KMS-11 (cell line): ENCODE measurements at regions not wholly inside any gene's neighbourhood (a gene's known extent, or its start where the extent isn't known, plus 50 kb on each side); places are given as distances from the start of the nearest gene placed in this dataset.

Source experiments
- H2AFZ ChIP-seq: fragments of 200-600 bp; sonication (generic); 2 replicates; pipeline ENCODE4 v1.6.1; 2016; ENCODE audit warnings: antibody characterized with exemption, mixed run types, low read depth
- H3K27ac ChIP-seq: fragments of 200-600 bp; sonication (generic); 2 replicates; pipeline ENCODE4 v1.6.1; 2016; ENCODE audit warnings: mild to moderate bottlenecking, mixed run types
- H3K27me3 ChIP-seq: fragments of 200-600 bp; sonication (generic); 2 replicates; pipeline ENCODE4 v1.6.1; 2017; ENCODE audit warnings: mild to moderate bottlenecking, low read depth, mixed run types, moderate library complexity; ENCODE audit not compliant: insufficient read depth
- H3K36me3 ChIP-seq: fragments of 200-600 bp; sonication (generic); 2 replicates; pipeline ENCODE4 v1.6.1; 2017; ENCODE audit warnings: mild to moderate bottlenecking, mixed run types; ENCODE audit not compliant: insufficient read depth
- H3K4me1 ChIP-seq: fragments of 200-600 bp; sonication (generic); 2 replicates; pipeline ENCODE4 v1.6.1; 2016; ENCODE audit warnings: mild to moderate bottlenecking, low read depth, mixed run types; ENCODE audit not compliant: poor library complexity, severe bottlenecking
- H3K4me2 ChIP-seq: fragments of 200-600 bp; sonication (generic); 2 replicates; pipeline ENCODE4 v1.7.0; 2016; ENCODE audit warnings: mild to moderate bottlenecking, mixed run types
- H3K4me3 ChIP-seq: fragments of 200-600 bp; sonication (generic); IDR thresholded peaks from 2 replicates; pipeline ENCODE4 v1.6.1; 2017; ENCODE audit warnings: low read depth, low read length, mixed read lengths; ENCODE audit not compliant: insufficient read depth
- H3K79me2 ChIP-seq: fragments of 200-600 bp; sonication (generic); 2 replicates; pipeline ENCODE4 v1.6.1; 2016; ENCODE audit warnings: low read depth, mixed run types; ENCODE audit not compliant: insufficient read depth
- H3K9ac ChIP-seq: fragments of 200-600 bp; sonication (generic); 2 replicates; pipeline ENCODE4 v1.6.1; 2016; ENCODE audit warnings: mild to moderate bottlenecking, mixed run types
- H4K20me1 ChIP-seq: fragments of 200-600 bp; sonication (generic); 2 replicates; pipeline ENCODE4 v1.6.1; 2016; ENCODE audit warnings: mild to moderate bottlenecking, mixed run types; ENCODE audit not compliant: insufficient read depth
- TF ChIP-seq, protein P1 (sequence below): fragments of 200-600 bp; sonication (generic); conservative IDR thresholded peaks from 2 replicates; pipeline ENCODE4 v1.6.1; 2017; ENCODE audit warnings: low read depth, mild to moderate bottlenecking, antibody characterized with exemption, low read length, moderate library complexity, mixed read lengths

DNA sequence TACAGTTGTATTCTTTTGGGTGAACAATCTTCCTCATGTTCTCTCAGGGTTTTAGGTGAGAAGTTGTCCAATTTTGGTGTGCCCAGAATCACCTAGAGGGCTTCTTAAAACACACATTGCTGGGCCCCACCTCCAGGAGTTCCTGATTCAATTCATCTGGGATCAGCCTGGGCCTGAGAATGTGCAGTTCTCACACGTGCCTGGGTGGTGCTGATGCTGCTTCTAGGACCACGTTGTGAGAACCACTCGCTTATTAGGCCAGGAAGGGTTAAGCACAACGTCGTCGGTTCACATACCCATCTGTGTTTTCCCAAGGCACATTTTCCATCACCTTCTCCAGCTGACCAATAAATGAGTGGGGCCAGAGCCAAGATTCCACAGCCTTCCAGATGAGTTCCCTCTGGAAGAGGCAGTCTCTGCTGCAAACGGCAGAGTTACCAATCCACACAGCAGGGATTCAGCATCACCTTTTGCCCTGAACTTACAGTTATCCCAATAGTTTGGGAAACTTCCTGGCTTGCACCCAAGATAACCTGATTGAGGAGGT lies 277.7 kb upstream of the HNRNPA3 start:
- H3K36me3 ChIP-seq = no peaks in the 10 kb centered on the region
- no peaks in the 10 kb centered on the region for H4K20me1 ChIP-seq
- no peak overlapping the region for H3K27ac ChIP-seq
- no peak overlapping the region for H3K4me3 ChIP-seq
- H3K27me3 ChIP-seq = no peaks in the 10 kb centered on the region
- H3K4me1 ChIP-seq = peaks cover 75% of the 10 kb centered on the region
- H3K4me2 ChIP-seq = no peak overlapping the region
- no peak overlapping the region for H3K9ac ChIP-seq
- H2AFZ ChIP-seq = no peak overlapping the region
- no peaks in the 10 kb centered on the region for H3K79me2 ChIP-seq
- TF ChIP-seq, protein P1, sequence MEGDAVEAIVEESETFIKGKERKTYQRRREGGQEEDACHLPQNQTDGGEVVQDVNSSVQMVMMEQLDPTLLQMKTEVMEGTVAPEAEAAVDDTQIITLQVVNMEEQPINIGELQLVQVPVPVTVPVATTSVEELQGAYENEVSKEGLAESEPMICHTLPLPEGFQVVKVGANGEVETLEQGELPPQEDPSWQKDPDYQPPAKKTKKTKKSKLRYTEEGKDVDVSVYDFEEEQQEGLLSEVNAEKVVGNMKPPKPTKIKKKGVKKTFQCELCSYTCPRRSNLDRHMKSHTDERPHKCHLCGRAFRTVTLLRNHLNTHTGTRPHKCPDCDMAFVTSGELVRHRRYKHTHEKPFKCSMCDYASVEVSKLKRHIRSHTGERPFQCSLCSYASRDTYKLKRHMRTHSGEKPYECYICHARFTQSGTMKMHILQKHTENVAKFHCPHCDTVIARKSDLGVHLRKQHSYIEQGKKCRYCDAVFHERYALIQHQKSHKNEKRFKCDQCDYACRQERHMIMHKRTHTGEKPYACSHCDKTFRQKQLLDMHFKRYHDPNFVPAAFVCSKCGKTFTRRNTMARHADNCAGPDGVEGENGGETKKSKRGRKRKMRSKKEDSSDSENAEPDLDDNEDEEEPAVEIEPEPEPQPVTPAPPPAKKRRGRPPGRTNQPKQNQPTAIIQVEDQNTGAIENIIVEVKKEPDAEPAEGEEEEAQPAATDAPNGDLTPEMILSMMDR = no peak

DNA sequence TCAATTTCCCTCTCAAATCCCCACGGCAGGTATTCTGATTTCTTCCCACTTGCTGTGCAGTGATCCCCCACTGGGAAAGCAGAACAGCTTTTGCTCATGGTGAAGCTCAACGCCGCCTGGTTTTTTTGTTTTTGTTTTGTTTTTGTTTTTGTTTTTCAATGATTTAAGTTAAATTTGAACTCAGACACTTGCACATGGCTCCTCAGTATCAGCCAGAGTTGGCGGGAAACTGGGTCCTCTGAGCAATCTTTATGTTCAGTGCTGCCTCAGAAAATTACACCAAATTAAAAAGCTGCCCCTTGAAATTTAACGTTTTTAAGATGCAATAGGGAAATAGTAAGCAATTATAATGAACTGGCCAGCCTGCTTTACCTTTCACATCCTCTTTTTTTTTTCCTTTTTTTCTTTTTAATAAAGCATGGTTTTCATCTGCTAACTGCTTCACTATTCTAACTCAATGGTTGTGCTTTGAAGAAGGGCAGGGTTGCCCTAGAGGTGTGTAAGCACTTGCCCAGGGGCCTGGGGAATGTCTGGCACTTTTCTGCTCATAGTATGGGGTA lies 277.0 kb upstream of the HNRNPA3 start:
- TF ChIP-seq, protein P1 = no peak
- no peak overlapping the region for H3K9ac ChIP-seq
- no peak overlapping the region for H3K4me3 ChIP-seq
- H2AFZ ChIP-seq = no peak overlapping the region
- H3K4me2 ChIP-seq = no peak overlapping the region
- no peaks in the 10 kb centered on the region for H3K27me3 ChIP-seq
- no peaks in the 10 kb centered on the region for H3K36me3 ChIP-seq
- no peaks in the 10 kb centered on the region for H3K79me2 ChIP-seq
- H3K27ac ChIP-seq = no peak overlapping the region
- no peaks in the 10 kb centered on the region for H4K20me1 ChIP-seq
- H3K4me1 ChIP-seq = peaks cover 73% of the 10 kb centered on the region

GRCh38 chr2:176936410-176936809 lies 276.2 kb upstream of the HNRNPA3 start:
- Histone ChIP-seq H4K20me1 (no peaks in the 10 kb centered on the region), H3K4me2 (no peak overlapping the region), H3K27ac (no peak overlapping the region), H3K4me3 (no peak overlapping the region), H3K27me3 (no peaks in the 10 kb centered on the region), H2AFZ (no peak overlapping the region), H3K79me2 (no peaks in the 10 kb centered on the region), H3K9ac (no peak overlapping the region), H3K36me3 (no peaks in the 10 kb centered on the region), H3K4me1 (peaks cover 73% of the 10 kb centered on the region)
- TF ChIP-seq, protein P1 = no peak

- Histone ChIP-seq H3K9ac (no peak overlapping the region), H4K20me1 (no peaks in the 10 kb centered on the region), H3K79me2 (no peaks in the 10 kb centered on the region), H3K27ac (no peak overlapping the region), H3K36me3 (no peaks in the 10 kb centered on the region), H3K4me2 (no peak overlapping the region), H3K4me1 (peaks cover 35% of the 10 kb centered on the region), H2AFZ (no peak overlapping the region), H3K27me3 (no peaks in the 10 kb centered on the region), H3K4me3 (no peak overlapping the region)
- TF ChIP-seq, protein P1 = no peak
Measured at GRCh38 chr2:176944998-176945397, 267.6 kb upstream of the HNRNPA3 start.
